ENCODE measurements at regions not wholly inside any gene's neighbourhood (a gene's known extent, or its start where the extent isn't known, plus 50 kb on each side); places are given as distances from the start of the nearest gene placed in this dataset.

DNA sequence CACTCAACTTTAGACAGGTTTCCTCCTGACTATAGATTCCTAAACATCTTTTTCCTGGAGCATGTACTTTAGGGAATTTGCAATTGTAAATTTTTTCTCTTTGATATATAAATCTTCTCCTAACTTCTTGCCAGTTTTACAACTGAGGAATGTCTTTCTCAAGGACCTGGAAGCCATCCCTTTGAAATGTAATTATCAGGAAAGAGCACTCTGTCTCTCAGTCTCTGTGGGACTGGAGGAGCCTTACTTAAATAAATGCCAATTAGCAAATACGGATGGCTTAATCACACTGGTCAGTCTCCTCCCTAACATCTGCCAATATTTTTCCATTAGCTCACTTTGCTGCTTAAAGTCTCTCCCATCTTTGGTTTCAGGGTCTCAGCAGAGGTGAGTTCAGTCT lies 344.3 kb upstream of the ARRDC3 start:
- TF ChIP-seq, protein P1, sequence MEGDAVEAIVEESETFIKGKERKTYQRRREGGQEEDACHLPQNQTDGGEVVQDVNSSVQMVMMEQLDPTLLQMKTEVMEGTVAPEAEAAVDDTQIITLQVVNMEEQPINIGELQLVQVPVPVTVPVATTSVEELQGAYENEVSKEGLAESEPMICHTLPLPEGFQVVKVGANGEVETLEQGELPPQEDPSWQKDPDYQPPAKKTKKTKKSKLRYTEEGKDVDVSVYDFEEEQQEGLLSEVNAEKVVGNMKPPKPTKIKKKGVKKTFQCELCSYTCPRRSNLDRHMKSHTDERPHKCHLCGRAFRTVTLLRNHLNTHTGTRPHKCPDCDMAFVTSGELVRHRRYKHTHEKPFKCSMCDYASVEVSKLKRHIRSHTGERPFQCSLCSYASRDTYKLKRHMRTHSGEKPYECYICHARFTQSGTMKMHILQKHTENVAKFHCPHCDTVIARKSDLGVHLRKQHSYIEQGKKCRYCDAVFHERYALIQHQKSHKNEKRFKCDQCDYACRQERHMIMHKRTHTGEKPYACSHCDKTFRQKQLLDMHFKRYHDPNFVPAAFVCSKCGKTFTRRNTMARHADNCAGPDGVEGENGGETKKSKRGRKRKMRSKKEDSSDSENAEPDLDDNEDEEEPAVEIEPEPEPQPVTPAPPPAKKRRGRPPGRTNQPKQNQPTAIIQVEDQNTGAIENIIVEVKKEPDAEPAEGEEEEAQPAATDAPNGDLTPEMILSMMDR (conservative IDR thresholded peaks at IDR 0.05; ENCODE audit: low read length), result no peak
- no peak for TF ChIP-seq EZH2phosphoT487 (IDR thresholded peaks at IDR 0.05; ENCODE audit: borderline replicate concordance)

Measured in Loucy (cell line).